Mononuclear cell (primary cell): ENCODE measurements at regions not wholly inside any gene's neighbourhood (a gene's known extent, or its start where the extent isn't known, plus 50 kb on each side); places are given as distances from the start of the nearest gene placed in this dataset.
"Not testable (repeated sequence)": the region's sequence is repeated elsewhere in the genome, so short reads cannot be mapped to it uniquely, and the experiment has no call there.

Experiments used
- H3K27me3 ChIP-seq: 2 replicates; pipeline ENCODE4 v1.6.0; 2011; ENCODE audit warnings: low read length, control low read depth; ENCODE audit not compliant: insufficient read depth
- H3K4me1 ChIP-seq: 2 replicates; pipeline ENCODE4 v1.5.1; 2011; ENCODE audit warnings: mild to moderate bottlenecking, low read length, control low read depth; ENCODE audit not compliant: insufficient read depth
- H3K4me3 ChIP-seq: 2 replicates; pipeline ENCODE4 v1.5.1; 2011; ENCODE audit warnings: mild to moderate bottlenecking, low read length, moderate library complexity
- H3K9me3 ChIP-seq: 2 replicates; pipeline ENCODE4 v1.5.1; 2011; ENCODE audit warnings: low read depth, mild to moderate bottlenecking, control low read depth, low read length

GRCh38 chr2:226478109-226478809, 321.4 kb downstream of the IRS1 start:
- Histone ChIP-seq H3K4me1 (no peaks in the 10 kb centered on the region), H3K4me3 (no peak overlapping the region), H3K27me3 (no peaks in the 10 kb centered on the region), H3K9me3 (no peaks in the 10 kb centered on the region)

GRCh38 chr2:226477221-226478108, 322.2 kb downstream of the IRS1 start:
- Histone ChIP-seq H3K9me3 (no peaks in the 10 kb centered on the region), H3K4me3 (no peak overlapping the region), H3K27me3 (no peaks in the 10 kb centered on the region), H3K4me1 (no peaks in the 10 kb centered on the region)

- Histone ChIP-seq H3K4me1 (no peaks in the 10 kb centered on the region), H3K4me3 (no peak overlapping the region), H3K27me3 (peaks cover 2% of the 10 kb centered on the region), H3K9me3 (no peaks in the 10 kb centered on the region)
Observed at GRCh38 chr2:226475650-226476049, 324.0 kb downstream of the IRS1 start.

DNA sequence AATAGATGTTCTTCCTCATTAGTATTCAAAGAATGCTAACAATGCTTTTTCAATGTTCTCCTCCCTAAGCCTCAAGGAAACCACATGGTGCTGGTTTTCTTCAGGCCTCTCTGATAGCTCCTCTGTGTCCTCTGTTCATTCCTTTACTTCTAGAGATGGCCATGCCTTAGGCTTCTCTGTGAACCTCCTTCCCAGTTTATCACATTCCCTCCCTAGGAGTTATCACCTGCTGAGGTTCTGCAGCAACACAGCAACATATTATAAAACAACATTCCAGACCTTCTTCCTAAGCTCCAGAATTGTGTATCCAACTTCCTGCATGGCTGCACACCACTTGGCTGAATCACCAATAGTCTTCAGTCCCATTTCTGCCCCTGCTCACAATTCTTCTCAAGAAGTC, 325.5 kb downstream of the IRS1 start:
- H3K4me3 ChIP-seq, result no peak overlapping the region
- H3K4me1 ChIP-seq, result no peaks in the 10 kb centered on the region
- peaks cover 2% of the 10 kb centered on the region for H3K27me3 ChIP-seq
- no peaks in the 10 kb centered on the region for H3K9me3 ChIP-seq

- H3K4me3 ChIP-seq, result no peak overlapping the region
- no peaks in the 10 kb centered on the region for H3K4me1 ChIP-seq
- H3K9me3 ChIP-seq, result no peaks in the 10 kb centered on the region
- peaks cover 2% of the 10 kb centered on the region for H3K27me3 ChIP-seq
Observed at GRCh38 chr2:226471987-226472470, 327.6 kb downstream of the IRS1 start.

DNA sequence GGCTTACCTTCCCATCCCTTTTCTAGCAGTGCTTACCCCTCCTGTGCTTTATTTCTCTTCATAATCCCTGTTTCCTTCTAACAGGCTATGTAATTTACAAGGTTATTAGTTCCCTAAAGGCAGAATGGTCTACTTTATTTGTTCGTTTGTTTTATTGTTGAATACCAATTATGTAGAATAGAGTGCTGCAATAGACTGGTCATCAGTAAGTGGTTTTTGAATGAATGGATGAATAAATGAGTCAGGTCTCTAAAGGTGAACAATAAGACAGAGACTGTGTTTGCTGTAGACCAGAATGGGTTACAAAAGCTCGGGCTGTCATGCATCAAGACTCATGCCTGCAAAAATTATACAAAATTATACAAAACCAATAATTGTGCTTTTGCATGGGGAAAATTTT, 332.0 kb downstream of the IRS1 start:
- H3K9me3 ChIP-seq, result peaks cover under 1% of the 10 kb centered on the region
- H3K4me3 ChIP-seq, result no peak overlapping the region
- no peaks in the 10 kb centered on the region for H3K4me1 ChIP-seq
- peaks cover 2% of the 10 kb centered on the region for H3K27me3 ChIP-seq

- H3K27me3 ChIP-seq, result peaks cover 2% of the 10 kb centered on the region
- no peaks in the 10 kb centered on the region for H3K4me1 ChIP-seq
- H3K9me3 ChIP-seq, result peaks cover 4% of the 10 kb centered on the region
- no peak overlapping the region for H3K4me3 ChIP-seq
Observed at GRCh38 chr2:226467221-226467620, 332.4 kb downstream of the IRS1 start.

GRCh38 chr2:226466589-226466988, 333.0 kb downstream of the IRS1 start:
- Histone ChIP-seq H3K4me1 (no peaks in the 10 kb centered on the region), H3K4me3 (no peak overlapping the region), H3K9me3 (peaks cover 5% of the 10 kb centered on the region), H3K27me3 (peaks cover 2% of the 10 kb centered on the region)

DNA sequence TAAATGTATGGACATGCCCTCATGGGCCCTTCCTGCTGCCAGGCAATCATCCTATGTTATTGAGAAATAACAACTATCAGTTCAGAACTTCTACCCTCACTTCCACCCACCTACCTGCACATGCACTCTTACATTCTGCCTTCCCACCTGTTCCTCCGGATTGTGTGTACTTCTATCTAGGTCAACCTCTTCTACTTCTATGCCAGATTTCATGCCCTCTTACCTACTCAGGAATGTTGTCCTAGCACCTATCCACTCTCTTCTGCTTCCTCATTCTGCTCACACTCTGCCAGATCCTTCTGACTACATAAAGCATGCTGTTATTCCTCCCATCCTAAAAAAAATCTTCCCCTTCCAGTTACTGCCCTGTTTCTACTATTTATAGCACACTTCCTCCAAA, 333.5 kb downstream of the IRS1 start:
- H3K4me1 ChIP-seq, result no peaks in the 10 kb centered on the region
- no peak overlapping the region for H3K4me3 ChIP-seq
- peaks cover 5% of the 10 kb centered on the region for H3K9me3 ChIP-seq
- peaks cover under 1% of the 10 kb centered on the region for H3K27me3 ChIP-seq

DNA sequence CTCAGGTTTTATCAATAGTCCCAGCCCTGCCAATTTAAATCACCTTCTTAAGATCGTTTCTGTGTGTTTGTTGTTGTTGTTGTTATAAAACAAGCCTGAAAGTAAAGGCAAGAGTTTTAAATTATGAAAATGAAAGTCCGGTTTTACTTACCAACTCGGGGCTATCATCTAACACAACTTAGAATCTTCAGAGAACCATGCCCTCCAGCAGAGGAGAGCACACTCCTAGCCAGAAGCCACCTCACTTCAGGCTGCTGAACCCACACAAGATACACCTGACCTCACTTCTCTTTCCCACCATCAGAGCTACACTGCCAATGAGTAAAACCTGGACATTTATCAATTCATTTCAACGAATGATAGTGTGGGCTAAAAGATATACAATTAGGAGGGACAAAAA, 335.2 kb downstream of the IRS1 start:
- Histone ChIP-seq H3K27me3 (no peaks in the 10 kb centered on the region), H3K4me1 (no peaks in the 10 kb centered on the region), H3K4me3 (no peak overlapping the region), H3K9me3 (peaks cover 5% of the 10 kb centered on the region)

GRCh38 chr2:226463154-226463553, 336.5 kb downstream of the IRS1 start:
- no peaks in the 10 kb centered on the region for H3K4me1 ChIP-seq
- peaks cover 5% of the 10 kb centered on the region for H3K9me3 ChIP-seq

DNA sequence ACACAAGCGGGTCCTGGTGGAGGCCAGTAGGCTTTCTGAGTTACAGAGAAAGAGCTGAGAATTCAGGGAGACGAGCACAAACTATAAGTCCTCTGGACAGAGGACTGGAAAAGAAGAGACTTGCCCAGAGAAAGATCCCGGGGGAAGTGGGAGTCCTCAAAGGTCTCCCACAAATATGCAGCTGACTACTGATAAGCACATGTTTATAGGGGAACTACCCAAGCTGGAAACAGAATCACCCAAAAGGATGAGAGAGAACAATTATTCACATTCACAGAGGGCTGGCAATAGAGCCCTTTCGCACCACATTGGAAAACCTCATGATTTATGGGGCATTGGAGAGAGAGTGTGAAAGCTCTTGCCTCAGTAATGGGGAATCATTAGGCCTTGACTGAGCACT, 337.6 kb downstream of the IRS1 start:
- H3K4me1 ChIP-seq, result no peaks in the 10 kb centered on the region
- no peaks in the 10 kb centered on the region for H3K27me3 ChIP-seq
- peaks cover 5% of the 10 kb centered on the region for H3K9me3 ChIP-seq
- H3K4me3 ChIP-seq, result no peak overlapping the region

More at GRCh38 chr2:226463154-226463553, 336.5 kb downstream of the IRS1 start:
- Histone ChIP-seq H3K4me3 (no peak overlapping the region), H3K27me3 (no peaks in the 10 kb centered on the region)

- H3K27me3 ChIP-seq, result not testable (repeated sequence)
- peaks cover 11% of the 10 kb centered on the region for H3K9me3 ChIP-seq
Observed at GRCh38 chr2:226456144-226456543, 343.5 kb downstream of the IRS1 start.

GRCh38 chr2:226452768-226453167, 346.9 kb downstream of the IRS1 start:
- Histone ChIP-seq H3K4me1 (no peaks in the 10 kb centered on the region), H3K4me3 (no peak overlapping the region), H3K27me3 (peaks cover 7% of the 10 kb centered on the region), H3K9me3 (peaks cover 13% of the 10 kb centered on the region)

More at GRCh38 chr2:226456144-226456543, 343.5 kb downstream of the IRS1 start:
- H3K4me3 ChIP-seq, H3K4me1 ChIP-seq: not testable (repeated sequence)

GRCh38 chr2:226451486-226451885, 348.1 kb downstream of the IRS1 start:
- H3K4me1 ChIP-seq, result no peaks in the 10 kb centered on the region
- H3K4me3 ChIP-seq, result no peak overlapping the region
- H3K27me3 ChIP-seq, result peaks cover 7% of the 10 kb centered on the region
- peaks cover 13% of the 10 kb centered on the region for H3K9me3 ChIP-seq
